Stimulated activated CD8-positive, alpha-beta memory T cell treated with anti-CD3 and anti-CD28 coated beads, Interleukin-7, amount 100 ng/mL, for 24 hours (primary cell): ENCODE measurements at regions not wholly inside any gene's neighbourhood (a gene's known extent, or its start where the extent isn't known, plus 50 kb on each side); places are given as distances from the start of the nearest gene placed in this dataset.

Source experiments
- DNase-seq: peaks from one replicate; pipeline ENCODE4 v3.0.0-alpha.2; 2020; ENCODE audit warnings: low read depth

DNA sequence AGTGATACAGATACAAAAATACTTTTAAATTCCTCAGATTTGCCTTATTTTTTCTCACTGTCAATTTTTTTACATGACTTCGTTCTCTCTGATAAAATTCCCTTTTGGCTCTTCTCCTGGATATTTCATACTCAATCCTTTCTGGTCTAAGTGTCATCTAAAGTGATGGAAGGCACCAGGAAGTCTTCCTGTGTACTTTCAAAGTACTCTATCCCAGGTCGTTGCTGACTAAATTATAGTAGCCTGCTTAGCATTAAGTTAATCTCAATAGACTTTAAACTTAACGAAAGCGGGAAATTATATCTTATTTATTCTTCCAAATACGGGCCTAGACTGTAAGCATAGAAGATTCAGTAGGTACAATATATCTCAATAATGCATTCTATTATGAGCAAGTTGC, 67.8 kb downstream of the CASP12 start:
- DNase-seq = no peak

DNA sequence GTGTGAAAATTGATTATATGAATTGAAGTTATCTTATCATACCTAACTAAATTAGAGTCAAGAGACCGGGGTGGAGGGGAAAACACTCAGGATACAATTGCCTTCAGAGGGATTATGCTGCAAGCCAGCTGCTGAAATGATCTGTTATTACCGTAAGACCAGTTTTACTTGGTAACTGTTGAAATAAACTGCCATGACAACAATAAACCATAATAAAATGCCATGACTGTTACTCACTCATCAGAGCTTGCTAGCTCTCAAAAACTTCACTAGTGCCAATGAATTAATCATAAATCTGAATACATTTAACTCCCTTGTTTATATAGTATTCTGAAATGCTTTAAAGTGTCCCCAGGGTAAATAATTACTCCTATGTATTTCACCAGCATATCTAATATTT, 68.2 kb downstream of the CASP12 start:
- DNase-seq = no peak

DNA sequence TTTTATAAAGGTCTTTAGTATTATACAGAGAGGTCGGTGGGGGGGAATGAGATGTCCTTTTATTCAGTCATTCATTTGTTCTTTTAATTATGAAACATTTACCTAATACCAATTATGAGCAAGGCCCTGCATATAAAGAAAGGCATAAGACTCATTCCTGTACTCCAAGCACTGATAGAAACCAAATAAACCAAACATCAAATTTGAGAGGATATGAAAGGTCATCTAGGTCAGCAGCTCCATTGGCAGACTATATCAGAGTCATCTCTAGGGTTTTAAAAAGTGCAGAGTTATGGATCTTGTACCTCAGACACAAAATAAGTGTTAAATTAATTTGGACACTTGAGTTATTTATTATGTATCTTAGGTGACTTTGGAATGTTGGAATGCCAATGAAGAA, 71.5 kb downstream of the CASP12 start:
- DNase-seq = no peak

DNA sequence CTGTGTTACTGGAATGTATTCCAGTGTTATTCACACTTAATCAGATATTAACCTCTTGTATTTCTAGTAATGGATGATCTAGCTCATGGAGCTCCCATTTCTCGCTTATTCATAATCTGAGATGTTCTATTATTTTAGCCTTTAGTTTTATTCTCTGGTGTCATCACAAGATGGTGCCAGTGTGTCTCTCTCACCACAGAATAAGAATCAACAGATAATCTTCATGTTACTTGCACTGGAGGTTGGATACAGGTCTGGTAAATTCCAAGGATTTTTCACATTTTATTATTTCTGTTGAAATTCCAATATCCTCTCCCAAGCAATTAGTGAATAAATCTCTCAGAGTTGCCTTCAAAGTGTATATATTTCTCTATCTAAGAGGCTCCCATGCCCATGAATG, 74.6 kb downstream of the CASP12 start:
- no peak for DNase-seq

DNA sequence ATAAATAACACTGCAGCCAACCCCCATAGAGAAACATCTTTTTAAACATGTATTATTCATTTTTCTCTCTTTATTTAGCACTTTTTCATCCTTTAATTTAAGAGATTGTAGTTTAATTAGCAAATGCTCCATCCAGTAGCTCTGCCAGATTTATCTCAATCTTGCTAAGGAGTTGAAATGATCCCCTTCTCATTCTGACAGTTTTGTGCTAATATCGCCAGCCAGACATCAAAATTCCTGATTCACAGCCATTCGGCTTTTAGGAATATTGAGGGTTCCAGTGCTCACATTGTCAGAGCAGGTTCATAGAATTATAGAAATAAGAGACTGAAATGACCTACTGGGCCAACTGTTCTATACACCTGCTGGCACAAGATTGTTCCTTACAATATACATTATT, 77.8 kb downstream of the CASP12 start:
- DNase-seq = no peak

DNA sequence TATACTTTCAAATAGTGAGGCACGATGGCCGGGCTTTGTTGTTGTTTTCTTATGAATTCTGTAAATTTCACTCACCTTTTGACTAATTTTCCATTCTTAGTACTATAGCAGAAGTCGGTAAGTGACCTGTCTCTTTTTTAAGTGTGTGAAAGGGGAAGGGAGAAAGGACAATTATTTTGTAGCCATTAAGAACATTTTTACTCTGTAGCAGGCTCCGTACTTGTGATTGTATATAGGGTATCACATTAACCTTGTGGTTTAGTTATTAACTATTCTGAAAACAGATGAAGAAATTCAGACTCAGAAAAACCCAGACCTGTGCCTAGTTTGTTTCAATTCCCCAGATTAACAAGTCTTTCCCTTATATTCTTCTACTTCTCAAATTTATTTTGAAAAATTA, 78.7 kb downstream of the CASP12 start:
- no peak for DNase-seq

DNA sequence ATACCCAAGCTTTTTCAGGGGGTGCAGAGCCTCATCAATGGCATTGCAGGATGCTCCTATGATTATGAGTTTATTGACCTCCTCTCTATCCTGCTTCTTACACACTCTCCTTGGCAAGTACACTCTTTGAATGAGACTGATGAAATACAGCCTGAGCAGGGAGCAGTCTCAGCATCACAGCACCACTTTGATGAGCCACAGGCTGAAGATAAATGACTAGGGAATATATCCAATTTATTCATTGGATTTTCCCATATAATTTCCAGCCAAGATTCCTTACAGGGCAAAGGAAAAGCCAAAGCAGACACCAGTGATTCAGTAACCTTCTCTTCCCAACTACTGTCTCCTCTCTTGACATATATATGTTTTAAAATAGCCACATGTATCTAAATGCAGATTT, 79.2 kb downstream of the CASP12 start:
- DNase-seq = no peak

DNA sequence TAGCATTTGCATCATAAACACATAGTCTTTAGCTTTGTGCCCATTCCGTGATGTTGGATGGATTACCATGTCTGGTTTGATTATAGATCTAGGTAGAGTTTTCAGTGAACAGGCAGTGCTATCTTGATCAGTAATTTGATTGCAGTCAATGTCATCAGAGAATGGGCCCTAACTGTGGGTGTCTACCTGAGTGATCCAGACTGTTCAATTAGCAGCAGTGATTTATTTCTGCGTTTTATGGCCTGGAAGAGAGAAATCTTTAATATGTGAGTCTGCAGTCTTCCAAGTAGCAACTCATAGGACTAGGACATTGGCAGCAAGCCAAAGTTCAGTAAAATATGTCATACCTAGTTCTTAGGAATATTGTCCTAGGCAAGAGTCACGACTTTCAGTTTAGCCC, 80.3 kb downstream of the CASP12 start:
- no peak for DNase-seq

DNA sequence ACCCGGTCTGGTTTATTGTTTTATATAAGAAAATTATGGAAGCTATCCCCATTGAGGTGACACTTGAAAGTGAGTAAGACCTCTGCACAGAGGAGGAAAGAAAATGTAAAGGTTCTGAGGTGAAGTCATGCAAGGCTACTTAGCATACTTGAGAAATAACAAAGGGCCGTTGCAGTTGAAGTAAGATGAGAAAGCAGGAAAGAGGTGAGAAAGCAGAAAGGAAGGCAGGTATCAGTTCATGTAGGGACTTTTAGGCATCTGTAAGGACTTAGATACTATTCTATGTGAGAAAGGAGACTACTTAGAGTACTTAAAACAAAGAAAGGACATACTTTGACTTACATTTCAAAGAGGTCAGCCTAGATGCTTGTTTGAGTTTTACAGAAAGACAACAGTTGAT, 84.7 kb downstream of the CASP12 start:
- DNase-seq = no peak

DNA sequence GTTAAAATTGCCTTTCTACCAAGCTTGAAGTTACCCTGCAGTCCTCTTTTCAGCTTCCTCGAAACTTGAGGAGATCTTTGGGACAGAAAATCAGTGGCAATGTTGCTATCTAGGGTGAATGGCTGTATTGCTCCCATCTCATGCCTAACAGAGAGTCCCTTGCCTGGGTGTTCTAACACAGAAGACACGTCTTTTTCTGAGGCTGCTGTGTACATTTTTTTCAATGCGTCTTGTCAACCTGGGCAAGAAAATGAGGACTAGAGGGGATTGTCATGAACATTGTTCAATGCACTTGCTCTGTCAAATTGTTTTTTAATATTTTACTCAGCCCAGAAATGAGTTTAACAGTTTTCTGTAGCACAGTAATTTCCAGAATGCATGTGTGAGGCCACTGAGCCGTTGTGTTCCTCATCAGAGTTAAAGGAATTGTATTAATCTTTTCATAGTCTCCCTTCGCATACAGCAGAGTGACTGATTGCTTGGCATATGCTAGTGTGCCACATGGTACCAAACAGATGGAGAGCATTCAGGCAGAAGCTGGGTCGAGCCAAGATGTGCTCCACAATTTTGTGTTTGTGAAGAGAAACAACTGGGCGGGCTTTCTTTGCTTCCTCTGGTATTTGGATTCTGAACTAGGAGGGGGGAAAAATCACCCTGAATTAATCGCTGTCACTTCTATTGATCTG, 86.0 kb downstream of the CASP12 start:
- DNase-seq = no peak

DNA sequence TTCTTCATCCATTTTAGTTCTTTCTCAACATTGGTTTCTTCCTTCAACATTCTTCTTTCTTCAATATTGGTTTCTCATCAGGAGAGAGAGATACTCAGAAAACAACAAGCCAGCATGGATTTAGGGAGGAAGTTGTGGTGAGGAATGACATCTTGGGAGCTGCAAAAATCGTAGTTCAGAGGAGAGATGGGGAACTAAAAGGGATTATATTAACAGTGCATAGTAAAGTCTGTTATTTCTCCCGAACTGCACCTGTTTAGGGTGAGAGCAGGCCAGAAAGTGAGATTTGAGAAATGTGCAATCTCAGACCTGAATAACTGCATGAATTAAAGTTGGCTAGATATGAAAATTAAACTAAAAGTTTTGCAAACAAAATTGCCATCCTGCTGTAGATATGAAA, 94.5 kb downstream of the CASP12 start:
- no peak for DNase-seq

DNA sequence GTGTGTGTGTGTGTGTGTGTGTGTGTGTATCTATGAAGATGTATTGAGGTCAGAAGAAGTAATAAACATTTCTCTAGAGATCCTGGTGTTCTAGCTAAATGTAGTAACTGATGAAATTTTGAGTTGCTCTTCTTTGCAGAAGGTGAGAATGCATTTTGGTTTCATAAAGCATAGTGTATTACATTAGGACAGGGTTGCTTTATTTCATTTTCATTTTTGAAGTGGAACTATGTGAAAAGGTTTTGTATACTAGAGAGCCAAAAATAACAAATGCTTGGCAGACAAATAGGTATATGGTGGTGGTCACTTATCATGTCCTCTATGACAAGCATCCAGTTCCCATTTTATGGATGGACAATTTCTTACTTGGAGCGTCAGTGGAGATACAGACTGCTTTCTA, 99.0 kb downstream of the CASP12 start:
- DNase-seq = no peak

DNA sequence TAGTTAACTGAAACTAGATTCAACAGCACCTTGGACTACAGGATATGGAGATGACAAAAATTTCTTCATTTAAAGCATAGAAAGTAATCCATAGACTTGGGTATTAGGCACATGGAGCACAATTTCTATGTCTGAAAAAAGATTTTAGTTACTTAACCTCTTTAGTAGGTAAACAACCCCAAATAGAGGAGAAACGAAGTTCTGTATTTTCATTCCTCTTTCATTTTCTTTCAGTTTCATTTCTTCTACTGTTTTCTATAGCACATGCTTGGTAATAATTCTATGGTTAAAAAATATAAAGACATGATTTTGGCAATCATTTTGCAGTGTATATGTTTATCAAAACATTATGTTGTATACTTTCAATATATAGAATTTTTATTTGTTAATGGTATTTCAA, 99.5 kb downstream of the CASP12 start:
- DNase-seq = no peak

DNA sequence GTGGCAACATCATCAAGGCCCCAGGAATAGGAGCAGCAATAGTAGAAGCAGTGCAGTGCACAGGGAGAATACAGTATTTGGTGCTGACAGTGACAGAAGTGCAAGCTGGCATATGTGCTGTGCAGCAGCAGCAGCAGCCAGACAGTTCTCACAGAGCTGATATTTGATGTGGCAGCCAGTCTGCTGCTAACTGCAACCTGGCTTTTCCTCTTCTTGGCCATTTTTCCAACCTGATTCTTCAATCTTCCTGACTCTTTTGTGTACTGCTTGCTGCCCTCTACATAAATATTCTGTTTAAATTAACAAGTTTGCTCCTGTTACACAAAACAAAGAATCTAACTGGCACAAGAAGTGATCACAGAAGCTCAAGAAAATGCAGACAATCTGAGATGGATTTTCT, 102.0 kb downstream of the CASP12 start:
- DNase-seq = no peak

DNA sequence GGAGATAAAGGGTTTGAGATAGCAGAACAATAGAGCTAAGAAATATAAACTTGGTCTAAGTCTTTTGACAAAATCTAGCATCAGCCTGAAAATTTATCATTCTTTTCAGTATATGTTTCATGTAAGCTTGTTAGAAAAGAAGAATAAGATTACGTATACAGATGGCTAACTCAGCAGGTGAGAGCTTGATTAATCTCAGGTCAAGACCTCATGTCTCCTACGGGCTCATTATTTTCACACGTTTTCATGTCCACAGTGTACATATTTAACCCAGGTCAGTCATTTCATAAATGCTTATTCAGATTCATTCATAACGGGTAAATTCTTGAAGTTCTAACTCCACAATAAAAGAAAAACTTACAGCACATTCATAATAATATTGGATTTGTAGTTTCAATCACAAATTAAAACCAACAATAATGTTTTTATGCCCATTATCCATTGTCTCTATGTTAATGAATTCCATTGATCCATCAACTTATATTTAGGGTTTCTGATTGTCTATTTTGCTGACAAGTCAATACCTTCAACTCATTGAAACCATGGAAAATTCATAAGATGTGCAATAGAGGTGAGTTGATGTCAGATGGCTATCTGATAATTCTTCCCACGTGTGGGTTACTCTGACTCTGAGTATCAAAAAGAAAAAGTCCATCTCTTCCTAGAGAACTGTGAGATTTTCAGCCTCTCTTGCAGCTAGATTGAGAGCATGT, 102.6 kb downstream of the CASP12 start:
- no peak for DNase-seq

DNA sequence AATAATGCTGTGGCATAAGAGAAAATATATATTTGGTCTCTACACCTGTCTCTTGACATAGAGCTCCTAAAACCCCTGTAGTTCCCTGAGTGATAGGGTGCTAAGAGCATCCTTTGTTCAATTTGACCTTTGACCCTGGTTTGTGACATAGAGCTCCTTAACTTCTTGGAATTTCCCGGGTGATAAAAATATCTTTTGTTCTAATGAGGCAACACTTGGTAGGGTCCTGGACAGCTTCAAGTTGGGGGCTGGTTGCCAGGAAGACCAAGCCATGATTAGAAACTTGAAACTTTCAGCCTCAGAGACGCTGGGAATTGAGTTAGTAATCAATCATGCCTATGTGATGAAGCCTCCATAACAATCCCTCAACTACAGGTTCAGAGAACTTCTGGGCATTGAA, 105.4 kb downstream of the CASP12 start:
- DNase-seq = no peak

DNA sequence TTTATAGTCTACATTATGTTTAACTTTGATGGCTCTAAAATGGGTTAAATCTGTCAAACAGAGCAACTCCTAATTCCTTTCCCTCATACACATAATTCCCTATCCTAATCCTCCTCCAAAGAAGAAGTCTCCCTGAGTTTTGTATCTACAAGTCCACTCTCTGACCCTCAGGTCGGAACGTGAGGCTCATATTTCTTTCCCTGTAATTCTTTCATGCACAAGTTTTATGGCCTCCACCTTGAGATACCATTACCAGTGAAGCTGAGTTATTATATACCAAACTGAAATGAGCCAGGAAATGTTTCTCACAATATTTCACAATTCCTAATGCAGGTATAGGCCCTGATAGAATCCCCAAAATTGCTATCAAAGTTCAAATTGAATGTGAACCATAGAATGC, 106.4 kb downstream of the CASP12 start:
- DNase-seq = no peak

DNA sequence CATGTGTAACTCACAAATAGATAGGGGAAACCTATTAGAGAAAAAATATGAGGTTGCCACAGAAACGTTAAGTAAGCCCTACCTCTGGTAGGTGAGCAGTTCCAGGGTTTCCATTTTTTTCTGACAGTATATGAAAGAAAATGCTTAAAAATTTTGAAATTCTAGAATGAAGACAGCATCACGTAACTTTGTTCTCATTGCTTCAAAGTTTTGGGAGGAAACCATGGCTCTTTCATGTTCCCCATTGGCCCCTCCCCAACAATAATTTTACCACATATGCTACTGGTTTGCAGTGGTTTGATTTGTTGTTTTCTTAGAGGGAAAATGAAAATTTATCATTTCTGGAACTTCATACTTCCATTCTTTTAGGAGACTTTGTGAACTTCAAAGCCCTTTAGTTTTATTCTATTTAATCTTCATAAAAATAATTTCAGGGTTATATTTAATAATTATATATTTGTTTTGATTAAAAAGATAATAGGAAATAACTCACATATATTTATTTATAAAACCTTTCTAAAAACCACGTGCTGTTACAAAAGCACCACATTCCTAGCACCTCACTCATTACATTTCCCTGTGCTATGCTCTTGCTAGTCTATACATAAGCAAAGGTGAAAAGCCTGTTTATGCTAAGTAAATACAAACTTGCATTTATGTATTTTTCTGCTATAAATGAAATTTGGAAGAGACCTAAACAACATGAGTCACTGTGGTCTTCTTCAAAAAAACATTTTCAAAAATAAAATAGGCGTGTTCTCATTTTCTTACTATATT, 113.4 kb downstream of the CASP12 start:
- DNase-seq = no peak

DNA sequence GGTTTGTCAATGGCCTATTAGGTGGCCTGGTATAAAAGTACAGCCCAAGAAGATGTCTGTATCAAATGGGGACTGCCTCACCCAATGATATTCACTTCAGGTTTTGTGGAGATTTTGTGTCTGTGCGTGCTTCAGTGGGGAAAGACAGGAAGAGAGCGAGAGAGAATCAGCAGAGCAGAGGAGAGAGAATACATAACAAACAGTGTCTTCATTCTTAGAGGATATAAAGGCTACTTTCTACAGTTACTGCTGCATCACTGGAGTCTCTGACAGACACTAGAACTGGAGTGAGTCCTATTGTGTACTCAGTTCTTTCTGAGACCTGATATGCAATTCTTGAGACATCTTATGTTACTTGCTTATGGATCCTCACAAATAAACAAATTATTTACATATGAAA, 115.0 kb downstream of the CASP12 start:
- DNase-seq = no peak

DNA sequence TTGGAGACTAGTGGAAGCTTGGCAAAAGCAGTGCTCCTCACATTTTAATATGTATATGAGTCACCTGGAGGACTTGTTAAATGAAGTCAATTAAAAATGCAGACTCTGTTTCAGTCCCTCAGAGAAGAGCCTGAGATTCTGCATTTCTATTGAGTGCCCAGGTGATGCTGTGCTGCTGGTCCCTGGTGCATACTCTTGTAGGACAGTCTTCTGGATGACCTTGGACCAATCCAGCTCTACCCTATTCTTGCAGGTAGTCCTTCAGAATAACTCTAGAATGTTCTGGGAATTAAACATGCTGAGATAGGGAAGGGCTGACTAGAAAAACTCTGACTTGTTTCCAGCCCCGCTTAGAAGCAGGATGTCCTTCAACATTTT, 115.9 kb downstream of the CASP12 start:
- no peak for DNase-seq

DNA sequence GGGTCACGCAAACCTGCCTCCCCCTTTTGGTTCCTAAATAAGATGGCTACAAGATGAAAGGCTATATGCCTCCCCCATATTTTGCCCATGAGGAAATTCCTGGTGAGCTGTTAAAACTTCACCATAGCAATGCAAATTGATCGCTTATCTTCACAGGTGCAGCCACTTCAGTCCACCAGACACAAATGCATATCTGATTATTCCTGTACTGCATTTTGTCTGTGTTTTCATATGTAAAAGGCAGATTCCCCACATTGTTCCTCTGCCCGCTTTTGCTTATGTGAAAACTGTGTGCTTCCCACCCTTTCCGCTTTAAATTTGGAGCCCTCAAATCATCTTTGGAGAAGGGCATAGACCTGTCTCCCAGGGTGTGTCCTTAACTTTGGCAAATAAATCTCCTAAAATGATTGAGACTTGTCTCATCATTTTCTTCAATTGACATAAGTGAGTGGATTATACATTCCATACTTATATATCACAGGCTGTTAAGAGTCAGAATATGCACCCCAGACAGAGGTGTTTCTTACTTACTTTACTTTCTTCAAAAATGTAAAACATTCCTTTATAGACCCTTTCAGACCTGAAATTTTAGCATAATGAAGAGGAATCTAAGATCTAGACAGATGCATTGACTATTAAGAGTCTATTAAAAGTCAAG, 116.4 kb downstream of the CASP12 start:
- no peak for DNase-seq

DNA sequence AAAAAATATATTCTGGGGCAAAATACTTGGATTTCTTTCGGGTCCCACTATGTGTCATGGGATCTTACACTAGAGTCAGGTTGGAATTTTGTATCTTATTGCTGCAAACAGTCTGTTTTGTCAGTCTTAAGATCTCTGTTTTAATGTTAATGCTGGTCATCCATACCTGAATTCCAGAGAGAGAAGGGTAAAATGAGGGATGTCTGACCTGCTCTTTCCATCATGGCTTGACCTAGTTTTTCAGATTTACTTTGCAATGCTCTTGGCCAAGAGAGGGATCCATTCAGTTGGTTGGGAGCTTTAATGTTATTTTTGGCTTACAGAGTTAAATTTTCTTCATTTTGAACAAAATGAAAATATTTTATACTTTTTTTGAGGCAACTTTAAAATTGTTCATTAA, 117.2 kb downstream of the CASP12 start:
- no peak for DNase-seq
